HG03039 (cell line): ENCODE measurements at regions not wholly inside any gene's neighbourhood (a gene's known extent, or its start where the extent isn't known, plus 50 kb on each side); places are given as distances from the start of the nearest gene placed in this dataset.

ENCODE experiments used
- ATAC-seq: cut with Tn5 transposase; IDR thresholded peaks from one replicate; pipeline ENCODE4 v1.9.1; 2021; ENCODE audit warnings: mild to moderate bottlenecking, moderate library complexity; ENCODE audit not compliant: unreplicated experiment

DNA sequence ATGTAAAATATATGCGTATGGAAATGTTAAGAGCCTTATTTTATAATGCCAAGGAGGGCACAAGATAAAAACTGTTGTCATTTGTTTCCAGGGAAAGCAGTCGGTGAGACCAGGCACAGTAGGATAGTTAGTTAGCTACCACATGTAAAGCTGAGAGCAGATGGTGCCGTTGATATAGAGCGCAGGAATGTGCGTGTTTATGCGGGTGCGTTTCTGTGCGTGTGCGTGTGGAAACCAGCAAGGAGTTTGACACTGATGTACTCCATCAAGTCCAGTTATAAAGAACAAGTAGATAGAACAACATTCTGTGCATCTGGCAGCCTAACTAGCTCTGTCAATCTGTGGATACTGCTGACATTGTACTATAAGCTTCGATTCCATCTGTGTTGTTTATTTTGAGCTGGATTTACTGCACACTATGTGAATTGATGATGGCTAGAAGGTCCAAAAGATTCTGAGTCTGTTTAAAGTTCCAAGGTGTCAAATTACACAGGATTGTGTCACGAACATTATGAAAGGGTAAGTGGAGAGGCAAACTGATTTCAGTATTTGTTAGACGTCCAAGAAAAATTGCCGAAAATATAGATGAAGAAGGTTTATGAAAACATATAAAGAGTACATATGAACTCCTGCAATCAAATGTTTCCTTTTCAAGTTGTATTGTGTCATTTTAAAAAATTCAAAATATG, 494.9 kb upstream of the MEF2C start:
- ATAC-seq = no peak

DNA sequence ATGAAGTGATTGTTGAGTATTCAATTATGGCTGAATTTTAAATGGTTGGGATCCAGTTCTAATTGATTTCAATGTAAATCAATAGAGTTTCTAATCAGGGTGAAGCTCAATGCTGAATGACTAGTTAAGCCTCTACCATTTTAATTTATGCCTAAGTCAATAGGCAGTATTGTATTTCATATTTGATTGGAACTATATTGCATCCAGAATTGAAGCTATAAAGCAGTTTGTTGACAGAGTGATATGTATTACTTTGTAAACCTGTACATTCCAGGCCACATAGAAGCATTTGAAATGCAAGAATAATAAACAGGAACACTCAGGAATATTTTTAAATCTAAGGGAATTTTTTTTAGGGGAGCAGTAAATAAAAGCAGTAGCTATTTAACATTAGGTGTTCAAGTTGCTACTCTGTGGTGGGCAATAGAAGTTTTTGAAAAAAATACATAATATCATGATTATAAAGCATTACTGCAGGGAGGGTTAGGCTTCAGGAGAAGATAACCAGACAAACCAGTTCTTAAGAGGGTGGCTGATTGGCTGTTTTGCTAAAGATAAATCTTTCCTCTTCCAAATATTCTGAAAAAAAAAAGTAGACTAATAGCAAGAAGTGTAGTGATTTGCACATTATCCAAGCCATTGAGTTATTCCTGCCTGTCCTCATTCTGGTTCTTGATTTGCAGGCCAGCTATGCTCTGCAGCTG, 492.0 kb upstream of the MEF2C start:
- no peak for ATAC-seq

DNA sequence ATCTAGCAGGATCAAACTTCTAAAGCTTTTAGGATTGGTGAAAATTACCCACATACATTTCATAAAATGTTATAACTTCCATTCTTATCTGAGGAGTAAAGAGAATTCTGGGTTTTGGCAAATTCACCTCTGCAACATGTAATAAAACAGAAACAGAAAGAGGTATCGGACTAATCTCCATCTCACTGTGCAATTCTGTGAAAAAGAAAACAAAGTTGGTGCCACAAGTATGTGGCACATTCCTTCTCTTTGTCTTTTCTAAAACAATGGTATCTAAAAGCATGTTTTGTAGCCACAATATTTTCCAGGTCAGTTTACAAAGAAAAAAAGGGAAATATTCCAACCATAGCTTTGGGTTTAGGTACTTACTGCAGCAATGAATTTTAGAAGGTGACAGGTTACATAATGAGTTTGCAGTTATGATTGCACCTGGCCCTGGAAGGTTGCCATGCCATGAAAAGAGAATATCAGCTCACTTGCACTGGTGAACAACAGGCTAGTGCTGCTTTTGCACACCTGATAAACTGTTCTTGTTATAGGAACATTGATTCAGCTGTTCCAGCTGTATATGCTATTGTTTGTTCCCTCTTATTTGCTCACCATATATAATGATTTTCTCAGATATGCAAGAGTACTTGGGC, 491.3 kb upstream of the MEF2C start:
- no peak for ATAC-seq

DNA sequence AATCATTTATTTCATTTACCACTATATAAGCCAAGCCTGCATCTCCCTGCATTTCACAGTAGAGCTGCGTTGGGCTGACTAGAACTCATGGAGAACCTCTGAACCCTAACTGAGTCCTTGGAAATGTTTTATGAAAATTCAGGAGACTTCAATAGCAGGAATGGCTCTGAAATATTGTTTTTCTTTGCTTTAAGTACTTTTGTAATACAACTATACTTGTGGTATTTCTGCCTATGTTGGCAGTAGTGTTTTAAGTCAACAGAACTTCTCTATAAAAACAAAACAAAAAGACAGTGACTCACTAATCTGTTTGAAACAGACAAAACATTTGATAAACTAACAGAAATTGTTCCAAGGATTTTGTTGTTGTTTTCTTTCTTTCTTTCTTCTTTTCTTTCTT, 489.2 kb upstream of the MEF2C start:
- ATAC-seq = no peak

DNA sequence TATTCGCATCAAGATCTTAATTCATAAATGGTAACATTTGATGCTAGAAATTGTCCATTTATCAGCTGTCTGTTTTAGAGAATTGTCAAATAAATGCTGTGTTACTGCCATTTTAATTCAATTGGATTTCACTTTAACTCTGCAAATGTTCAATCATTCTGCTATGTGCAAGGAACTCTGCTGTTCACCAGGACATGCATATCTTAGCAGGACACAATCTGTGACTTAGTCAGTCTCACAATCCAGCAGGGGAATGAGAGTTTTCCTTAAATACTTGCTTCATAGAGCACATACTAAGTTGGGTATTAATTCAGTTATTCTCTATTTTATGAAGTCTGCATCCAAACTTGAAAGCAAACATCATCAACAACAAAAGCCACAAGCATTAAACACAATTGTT, 488.7 kb upstream of the MEF2C start:
- no peak for ATAC-seq

DNA sequence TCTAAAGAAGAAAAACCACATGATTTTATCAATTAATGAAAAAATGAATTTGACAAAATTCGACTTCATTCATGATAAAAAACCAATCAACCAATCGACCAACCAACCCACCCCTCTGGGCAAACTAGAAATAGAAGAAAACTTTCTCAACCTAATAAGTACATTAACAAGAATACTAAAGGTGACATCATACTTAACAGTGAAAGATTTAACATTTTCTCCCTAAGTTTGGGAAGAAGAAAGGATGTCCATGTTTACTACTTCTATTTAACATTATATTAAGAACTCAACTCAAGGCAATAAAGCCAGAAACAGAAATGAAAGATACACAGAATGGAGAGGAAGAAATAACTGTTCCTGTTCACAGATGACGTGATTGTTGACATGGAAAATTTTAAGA, 476.1 kb upstream of the MEF2C start:
- ATAC-seq = no peak

DNA sequence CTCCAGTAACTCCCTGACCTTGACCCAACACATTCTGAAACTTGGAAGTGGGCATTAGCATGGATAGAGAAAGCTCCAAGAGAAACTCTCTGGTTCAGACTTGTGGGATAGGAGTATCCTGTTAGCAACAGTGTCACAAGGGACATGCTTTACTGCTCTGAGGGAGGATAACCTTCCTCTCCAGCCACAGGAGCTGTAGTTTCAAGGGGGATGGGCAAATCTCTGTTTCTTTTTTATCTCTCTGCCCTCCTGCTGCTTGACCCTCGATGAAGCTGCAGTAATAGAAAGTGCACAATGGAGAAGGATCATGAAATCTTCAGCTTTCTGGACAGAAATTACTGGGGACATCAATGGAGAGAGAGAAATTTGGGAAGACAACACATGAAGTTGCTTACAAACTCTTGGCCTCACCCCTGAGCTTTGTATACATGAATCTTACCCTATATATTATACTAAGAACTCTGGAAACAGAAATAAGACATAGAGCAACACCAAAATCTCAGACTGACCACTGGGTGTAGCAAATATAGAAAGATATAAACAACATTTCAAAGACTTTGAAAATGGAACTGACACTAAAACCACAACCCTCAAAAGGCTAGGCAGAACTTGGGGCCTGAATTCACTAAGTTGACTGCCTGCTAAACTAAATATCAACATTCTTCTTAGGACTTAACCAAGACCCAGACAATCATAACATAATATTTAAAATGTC, 471.0 kb upstream of the MEF2C start:
- ATAC-seq = no peak

DNA sequence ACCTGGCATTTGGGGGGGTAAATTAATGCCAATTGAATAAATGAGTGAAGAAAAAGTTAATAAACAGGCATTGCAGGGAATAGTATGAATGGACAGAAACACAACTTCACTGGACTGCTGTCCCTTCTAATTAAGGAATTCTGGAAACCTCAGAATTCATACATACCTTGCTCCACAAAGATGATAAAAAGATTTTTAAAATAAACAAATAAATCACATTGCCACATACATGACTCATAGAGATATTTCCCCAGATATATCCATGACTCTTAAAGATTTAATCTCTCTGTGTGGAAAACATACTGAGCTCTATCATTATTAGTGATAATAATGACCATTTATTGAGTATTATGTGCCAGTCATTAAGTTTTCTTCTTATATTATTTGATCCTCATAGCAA, 469.0 kb upstream of the MEF2C start:
- ATAC-seq = no peak

DNA sequence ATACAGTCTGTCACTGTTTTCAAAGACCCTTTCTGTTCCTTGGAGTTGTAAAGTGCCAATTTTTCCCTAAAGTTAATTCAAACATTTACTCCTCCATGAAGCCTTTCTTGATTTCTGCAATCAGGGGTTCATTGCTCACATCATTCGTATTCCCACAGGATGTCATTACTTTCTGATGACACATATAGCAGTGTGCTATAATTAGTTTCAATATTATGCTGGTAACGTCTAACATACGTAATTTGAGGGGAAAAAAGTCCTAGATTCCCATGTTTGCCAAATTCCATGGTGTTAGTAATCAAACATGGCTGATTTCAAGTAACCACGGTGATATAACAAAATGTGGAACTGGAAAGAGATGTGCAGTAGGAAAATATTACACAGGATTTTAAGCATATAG, 468.2 kb upstream of the MEF2C start:
- no peak for ATAC-seq

DNA sequence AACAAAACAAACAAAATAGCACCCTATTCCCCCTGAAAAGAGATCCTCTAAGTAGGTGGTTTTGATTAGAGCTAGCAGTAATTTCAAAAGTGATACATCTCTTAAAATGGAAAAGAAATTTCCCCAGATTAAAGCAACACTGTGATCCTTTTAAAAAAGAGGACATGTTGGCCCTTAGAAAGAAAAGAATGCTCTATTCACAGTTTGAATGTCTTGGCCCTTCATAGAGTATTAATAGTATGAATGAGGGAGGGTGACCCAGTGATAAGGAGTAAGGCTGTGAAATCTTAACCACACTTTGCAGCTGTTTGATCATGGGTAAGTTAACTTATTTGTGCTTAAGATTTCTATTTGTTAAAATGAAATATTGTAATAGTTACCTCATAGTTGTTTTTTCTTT, 467.7 kb upstream of the MEF2C start:
- no peak for ATAC-seq

DNA sequence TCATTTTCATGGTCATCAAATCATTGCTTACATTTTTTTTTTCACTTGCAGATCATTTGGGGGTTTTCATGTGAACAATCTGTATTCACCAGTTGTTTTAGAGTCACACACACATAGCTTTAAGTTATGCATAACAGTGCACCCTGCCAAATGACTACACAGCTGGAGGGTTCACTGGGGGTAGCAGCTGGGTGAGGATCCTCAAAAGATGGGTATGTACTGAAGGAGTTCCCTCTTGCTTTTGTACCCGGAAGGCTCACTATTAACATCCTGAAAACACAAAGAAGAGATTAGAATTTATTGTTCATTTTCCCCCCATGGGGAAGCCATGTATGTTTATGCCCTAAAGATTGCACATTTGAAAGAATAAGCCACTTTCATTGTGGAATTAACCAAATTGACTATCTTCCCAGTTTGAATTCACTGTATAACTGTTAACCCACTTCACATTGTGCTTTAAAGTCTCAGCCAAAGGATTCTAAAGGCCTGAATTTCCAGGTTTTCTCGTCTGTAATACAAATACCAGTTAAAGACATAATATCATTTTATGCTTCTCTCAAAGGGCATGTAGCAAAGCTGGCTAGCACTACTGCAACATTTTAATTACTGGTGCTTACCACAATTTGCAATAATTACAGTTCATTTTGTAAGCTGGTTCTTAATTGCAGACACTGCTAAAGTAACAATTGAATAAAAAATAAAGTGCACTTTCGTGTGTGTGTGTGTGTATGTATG, 466.4 kb upstream of the MEF2C start:
- ATAC-seq = no peak

DNA sequence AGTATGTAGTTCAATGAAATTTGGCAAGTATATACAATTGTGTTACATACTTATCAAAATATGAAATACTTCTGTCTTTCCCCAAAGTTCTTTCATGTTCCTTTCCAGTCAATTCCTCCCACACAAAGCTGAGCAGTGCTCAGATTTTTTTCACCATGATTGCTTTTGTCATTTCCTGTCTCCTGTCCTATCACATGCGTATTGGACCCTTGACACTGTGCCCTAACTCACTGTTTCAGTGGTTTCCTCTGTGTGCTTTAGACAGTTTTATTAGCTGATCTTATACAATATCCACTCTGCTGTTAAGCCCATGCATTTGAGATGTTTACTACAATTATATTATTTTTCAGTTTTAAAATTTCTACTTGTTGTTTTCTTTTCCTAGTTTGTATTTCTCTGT, 463.6 kb upstream of the MEF2C start:
- ATAC-seq = no peak

DNA sequence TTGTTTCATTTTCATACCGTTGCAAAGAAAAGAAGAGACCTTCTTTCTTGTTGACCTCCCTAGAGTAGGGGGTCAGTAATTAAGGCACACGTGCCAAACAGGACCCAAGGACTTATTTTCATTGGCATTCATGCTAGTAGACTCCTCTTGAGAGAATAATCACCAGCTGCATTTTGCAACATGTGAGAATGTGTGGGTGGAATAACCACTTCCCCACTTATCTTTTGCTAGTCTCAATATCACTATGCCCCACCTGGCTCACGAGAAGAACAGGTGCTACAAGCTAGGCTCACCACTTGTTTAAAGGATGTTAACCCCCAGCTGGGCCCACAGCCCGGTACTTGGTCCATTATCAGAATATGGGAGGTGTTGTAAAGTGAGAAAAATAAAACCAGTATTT, 460.7 kb upstream of the MEF2C start:
- peak; percentile 86 for ATAC-seq

DNA sequence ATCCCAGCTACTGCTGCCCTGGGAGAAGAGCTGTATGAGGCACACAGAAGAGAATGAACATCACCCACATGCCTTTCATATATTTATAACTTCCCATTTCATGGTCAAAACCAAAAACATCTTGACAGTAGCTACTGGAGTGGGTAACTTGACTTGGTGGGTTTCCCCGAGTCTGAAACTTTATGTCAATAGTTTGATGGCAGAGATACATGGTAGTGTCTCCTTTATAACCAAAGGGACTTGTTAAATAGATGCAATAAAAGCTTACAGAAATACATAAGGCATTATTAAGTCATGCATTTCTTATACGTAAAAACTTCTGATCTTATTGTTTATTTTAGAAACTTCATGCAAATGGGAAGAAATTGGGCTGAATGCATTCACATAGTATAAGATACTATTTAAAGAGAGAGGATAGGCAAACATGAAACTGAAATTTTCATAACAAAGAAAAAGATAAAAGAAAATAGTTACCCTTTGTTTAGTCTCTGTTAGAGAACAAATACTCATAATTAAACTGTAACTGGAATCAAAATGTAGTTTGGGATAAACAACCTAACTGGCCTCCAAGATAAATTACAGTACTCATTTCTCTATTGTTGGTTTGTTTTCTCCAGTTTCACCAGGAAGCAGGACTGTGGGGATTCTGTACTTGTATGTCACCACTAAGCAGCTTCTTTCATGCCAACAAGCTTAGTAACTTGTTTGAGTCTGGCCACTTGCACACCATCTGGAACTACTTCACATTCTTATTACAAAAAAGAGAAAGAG, 459.3 kb upstream of the MEF2C start:
- ATAC-seq = peak; percentile 42

DNA sequence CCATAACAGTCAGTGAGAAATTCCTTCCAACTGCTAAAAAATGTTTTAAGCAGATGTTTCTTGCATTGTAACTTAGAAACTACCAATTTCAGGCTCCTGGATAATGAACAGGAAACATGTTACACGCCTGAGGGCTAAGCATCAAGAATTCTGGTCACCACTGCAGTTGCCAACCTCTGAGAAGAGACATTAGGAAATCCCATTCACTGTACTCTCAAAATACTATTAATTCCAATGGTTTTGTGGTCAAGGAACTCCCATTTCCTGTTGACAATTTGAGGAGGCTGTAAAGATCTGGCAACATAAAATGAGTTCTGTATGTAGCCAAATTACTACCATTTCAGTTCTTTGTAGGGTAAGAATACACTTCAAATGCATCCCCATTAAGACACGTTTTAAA, 456.0 kb upstream of the MEF2C start:
- ATAC-seq = no peak

DNA sequence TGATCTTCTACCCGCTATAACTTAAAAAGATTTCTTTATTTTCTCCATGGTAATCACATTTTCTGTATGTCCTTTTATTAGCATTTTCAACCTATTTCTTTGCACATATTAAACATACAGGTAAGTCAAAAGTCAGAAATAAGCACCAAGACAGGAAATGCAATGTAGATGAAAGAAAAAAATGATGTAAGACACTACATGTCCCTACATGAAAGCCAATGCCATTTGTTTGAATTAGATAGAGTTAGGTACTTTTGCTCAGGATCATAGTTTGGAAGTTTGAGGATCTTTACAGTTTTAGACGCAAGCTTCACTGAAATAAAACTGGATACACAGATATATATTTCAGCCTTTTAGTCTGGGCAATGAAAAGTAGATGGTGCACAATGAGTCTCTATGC, 453.1 kb upstream of the MEF2C start:
- ATAC-seq = no peak

DNA sequence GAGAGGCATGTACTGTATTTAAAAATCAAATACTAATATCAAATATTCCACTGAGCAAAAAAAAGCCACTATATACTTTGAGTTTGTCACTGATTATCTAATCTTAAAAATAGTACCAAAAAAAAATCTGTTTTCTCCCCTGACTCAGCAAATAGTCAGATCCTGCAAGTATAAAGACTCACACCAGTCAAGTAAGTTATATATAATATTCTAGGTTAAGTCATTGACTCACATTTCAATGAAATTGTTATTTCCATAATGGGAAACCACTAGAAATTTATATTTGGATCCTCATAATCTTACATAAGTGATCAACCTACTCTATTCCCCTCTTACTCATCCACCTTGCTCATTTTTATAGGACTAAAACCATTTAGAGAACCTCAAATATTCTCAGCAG, 447.2 kb upstream of the MEF2C start:
- no peak for ATAC-seq

DNA sequence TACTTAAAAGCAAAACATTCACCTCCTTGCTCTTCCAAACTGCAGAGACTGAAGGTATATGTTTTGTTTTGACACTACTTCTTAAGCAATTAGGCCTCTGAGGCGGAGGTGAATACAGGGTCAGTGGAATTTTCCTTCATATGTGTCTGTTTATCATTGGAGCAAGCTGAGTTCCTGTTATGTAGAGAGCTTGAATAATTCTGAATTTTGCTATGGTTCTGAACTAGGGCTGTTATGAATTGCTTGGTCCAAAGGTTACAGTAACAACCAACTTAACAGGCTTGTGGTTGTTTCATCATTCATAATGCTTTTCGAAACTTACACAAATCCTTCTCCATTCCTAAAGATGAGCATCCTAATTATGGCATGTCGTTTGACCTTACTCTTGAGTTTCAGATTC, 444.6 kb upstream of the MEF2C start:
- ATAC-seq = no peak

DNA sequence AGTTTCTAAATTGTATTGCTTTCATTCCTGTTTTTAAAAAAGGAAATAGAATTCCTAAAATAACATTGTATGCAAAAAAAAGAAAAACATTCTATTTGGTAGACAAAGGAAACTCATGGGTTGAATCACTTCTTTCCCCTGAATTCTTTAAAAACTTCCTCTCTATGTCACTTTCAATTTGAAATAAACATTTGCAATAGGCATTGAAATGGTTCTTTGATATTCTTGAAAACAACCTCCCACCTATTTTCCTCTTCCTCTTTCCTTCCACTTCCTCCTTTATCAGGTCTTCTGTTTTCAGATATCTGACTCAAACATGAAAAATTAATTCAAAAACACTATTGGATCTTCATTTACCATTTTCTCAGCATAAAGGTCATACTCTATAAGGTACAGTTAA, 442.0 kb upstream of the MEF2C start:
- ATAC-seq = no peak
